ENCODE measurements at regions not wholly inside any gene's neighbourhood (a gene's known extent, or its start where the extent isn't known, plus 50 kb on each side); places are given as distances from the start of the nearest gene placed in this dataset.

DNA sequence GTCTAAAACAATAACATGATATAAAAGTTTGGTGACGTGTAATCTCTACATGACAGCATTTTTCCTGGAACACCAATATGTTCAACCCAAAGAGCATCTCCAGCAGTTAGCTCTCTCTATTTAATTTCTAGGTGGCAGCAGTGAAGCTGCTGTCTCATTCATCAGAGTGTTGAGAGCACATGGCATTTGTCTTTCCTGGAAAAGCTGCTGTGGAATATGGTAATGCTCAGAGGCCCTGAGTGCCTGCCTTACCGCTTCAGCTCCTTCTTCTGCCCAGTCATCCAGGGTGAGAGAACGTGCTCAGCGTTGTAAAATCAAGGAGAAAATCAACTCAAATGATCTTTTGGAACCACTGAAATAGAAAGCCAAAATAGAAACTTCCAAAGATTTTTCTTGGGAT lies 640.7 kb downstream of the ADGRL2 start:
- TF ChIP-seq POLR2AphosphoS5 (IDR thresholded peaks at IDR 0.05; ENCODE audit: borderline replicate concordance, low read depth, low read length), result no peak
- TF ChIP-seq FOXP2 (optimal IDR thresholded peaks at IDR 0.05; ENCODE audit: control extremely low read depth, extremely low read length, insufficient read depth), result no peak
- no peak for TF ChIP-seq EZH2 (IDR thresholded peaks at IDR 0.05)

Data from SK-N-MC (cell line).